GM19099 (cell line): ENCODE measurements at regions not wholly inside any gene's neighbourhood (a gene's known extent, or its start where the extent isn't known, plus 50 kb on each side); places are given as distances from the start of the nearest gene placed in this dataset.

ENCODE experiments used
- POLR2A ChIP-seq: IDR thresholded peaks from 3 replicates; pipeline ENCODE4 v1.6.1; 2011; ENCODE audit warnings: low read depth; ENCODE audit not compliant: insufficient read length; ENCODE audit errors: extremely low read depth

- no peak for TF ChIP-seq POLR2A
Observed at GRCh38 chr7:67505449-67505848, 508.8 kb downstream of the TYW1 start.

- TF ChIP-seq POLR2A: no peak
Observed at GRCh38 chr7:67512481-67512880, 515.8 kb downstream of the TYW1 start.

- TF ChIP-seq POLR2A: no peak
Observed at GRCh38 chr7:67518580-67518979, 521.9 kb downstream of the TYW1 start.

DNA sequence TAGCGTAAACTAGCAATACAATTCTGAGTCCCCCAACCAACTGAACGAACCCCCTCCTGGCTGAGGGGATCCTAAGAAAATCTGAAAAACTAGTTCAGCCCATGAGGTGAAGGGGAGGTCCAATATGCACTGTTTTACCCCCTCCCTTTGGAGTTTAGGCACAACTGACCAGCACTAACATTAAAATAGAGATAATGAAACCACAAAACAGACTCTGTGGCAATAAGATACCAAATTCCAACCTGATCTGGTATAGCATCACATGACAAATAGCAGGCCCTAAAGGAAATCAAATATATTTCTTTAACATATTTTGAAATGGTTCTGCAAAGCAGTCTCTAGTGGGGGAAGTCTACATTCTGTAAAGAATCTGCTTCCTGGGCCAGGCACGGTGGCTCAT is 522.5 kb downstream of the TYW1 start:
- TF ChIP-seq POLR2A: no peak

GRCh38 chr7:67522504-67522903 is 525.9 kb downstream of the TYW1 start:
- TF ChIP-seq POLR2A: no peak

DNA sequence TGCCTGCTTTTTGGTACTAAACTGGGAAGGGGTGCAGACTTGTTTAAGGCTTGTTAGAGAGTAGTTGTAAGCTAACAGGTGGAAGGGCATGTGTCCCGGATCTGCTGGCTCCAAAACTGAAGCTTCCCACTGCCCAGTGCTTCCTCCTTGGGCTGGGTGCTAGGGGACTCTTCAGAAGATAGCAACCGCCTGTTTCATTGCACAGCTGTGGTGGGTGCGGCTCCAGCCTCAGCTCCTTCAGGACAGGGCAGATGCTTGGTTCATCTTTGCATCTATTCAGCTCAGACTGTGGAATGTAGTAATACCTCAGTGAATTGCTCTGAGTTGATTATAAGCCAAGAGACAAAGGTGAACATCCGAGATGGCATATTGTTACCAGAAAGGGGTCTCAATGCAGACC is 527.1 kb downstream of the TYW1 start:
- no peak for TF ChIP-seq POLR2A

- no peak for TF ChIP-seq POLR2A
Observed at GRCh38 chr7:67525588-67525987, 529.0 kb downstream of the TYW1 start.

DNA sequence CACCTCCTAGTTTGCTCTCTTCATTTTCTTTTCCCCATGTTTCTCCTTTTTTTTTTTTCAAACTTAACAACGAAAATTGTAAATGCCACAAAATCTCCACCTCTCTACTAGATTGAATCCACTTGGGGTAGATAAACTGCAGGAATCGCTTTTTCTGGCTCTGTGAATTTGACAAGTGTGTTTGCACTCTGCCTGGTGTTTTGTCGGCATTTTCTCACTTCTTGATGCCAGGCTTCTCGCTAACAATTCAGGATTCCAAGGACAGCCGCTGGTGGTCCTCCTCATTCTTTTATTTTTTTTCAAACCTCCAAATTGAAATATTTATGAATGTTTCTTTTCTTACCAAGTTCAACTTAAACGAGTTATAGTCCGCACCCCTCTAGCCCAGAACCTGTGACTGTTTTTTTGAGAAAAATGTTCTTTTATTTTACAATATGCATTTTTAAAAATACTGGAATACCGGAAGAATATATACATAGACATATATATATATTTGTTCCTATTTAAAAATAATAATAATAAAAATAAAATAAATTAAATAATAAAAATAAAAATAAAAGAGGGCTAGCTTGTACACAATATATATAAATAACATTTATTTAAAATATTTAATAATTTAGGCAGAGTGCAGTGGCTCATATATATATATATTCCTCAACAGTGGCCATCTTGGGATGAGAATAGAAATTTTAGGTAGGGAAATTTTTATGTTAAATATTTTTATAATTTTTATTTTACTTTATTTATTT is 538.8 kb downstream of the TYW1 start:
- no peak for TF ChIP-seq POLR2A

GRCh38 chr7:67542916-67543315 is 546.3 kb downstream of the TYW1 start:
- no peak for TF ChIP-seq POLR2A

DNA sequence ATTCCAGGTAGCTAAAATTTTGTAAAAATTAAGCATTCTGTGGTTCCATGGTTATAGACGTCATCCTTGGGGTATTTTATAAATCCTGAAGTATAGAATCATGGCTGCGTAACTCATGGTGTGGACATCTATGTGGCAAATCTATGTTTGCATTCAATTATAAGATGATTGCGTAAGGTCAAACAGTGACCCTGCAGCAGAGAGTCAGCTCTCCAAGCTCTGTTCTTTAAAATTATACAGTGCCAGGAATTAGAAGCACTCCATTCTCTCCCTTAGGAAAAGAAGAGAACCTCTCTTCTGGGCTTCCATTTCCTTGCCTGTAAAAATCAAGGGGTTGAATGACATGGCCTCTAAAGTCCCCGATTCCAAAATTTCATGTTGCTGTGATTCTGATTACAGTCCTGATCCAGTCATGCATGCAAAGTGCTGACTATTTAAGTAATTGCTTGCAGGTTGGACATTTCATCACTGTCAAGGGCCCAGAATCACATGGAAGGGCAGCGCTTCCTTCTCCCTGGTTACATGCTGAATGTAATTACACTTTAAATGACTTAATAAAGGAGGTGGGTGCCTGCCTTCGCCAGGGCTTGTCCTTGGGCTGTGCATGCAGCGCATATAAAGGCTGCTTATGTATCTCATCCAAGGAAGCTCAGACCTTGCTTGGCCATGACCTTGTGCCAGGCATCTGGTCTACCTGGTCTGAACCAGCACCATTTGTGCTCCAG is 550.7 kb downstream of the TYW1 start:
- no peak for TF ChIP-seq POLR2A

DNA sequence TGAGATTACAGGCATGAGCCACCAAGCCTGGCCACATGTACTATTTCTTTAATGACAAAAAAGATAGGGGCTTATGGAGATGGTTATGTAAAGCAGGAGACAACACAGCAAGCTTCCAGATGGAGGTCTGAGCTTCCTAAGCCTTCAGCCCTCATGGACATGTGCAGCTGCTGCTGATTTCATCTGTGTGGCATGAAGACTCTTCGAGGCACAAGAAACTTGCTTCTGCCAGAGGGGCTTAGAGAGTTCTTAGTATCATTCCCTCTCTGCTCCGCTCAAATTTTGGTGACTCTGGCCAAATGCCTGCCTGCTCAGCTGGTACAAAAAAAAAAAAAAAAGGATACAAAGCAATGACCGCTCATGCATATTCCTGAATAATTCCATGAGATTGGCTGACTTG is 552.5 kb downstream of the TYW1 start:
- TF ChIP-seq POLR2A: no peak

DNA sequence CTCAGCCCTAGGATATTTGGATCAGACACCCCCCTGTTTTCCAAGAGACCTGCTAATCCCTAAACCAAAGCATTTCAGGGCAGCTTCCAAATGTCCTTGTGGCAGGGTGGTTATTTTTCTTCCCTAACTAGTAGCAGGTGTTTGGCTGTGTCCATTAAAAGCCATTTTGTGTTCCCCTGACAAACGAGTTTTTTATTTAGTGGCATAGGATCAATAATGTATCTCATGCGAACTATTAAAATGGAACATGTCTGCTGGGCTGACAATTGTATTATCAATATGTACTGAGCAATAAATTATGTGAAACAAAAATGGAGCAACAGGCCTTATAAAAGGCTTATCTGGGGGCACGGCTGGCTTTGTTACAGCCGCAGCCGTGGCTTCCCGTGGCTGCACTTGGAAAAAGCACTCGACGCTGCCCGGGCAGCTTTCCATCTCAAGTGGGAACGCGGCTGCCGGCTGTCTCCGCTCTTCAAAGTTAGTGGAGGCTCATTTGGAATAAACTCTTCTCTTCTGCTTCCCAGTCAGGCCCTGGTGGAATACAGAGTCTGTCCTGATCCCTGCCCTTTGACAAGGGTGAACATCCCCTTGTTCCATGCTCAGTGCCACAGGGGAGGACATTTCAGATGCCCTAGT is 554.3 kb downstream of the TYW1 start:
- no peak for TF ChIP-seq POLR2A

- no peak for TF ChIP-seq POLR2A
Observed at GRCh38 chr7:67552738-67553137, 556.1 kb downstream of the TYW1 start.

GRCh38 chr7:67553378-67553777 is 556.7 kb downstream of the TYW1 start:
- no peak for TF ChIP-seq POLR2A

DNA sequence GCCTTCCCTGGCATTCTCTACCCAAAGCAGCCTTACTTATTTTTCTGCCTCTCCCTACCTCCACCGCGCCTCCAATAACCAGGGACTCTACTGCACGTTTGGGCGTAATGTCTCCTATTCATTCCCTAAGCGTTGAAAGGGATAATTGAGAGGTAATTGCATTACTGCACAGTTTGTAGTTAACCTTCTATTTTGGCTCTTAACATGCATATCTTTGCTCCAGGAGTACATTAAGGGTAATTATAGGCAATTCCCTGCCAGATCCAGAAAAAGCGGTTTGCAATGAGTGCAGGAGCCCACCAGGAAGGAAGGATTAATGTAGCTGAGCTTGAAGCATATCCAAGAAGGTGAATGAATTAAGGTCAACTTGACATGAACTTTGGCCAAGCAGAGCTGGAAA is 558.4 kb downstream of the TYW1 start:
- TF ChIP-seq POLR2A: no peak

DNA sequence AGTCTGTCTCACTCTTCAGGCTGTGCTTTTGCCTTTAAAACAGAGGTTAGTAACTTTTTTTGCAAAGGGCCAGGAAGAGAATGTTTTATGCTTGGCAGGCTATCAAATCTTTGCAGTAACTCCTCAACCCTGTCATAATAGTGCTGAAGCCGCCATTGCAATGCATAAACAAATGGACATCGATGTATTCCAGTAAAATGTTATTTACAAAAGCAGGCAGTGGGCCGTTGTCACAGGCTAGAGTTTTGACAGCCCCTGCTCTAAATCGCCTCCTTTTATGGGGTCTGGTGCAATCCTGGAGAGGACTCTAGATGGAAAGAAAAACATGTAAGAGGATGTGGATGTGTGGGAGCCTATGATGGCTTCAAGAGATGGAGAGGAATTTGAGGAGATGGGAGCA is 568.3 kb downstream of the TYW1 start:
- no peak for TF ChIP-seq POLR2A
